OCI-LY7 (cell line): ENCODE measurements at regions not wholly inside any gene's neighbourhood (a gene's known extent, or its start where the extent isn't known, plus 50 kb on each side); places are given as distances from the start of the nearest gene placed in this dataset.

ENCODE experiments used
- EZH2phosphoT487 ChIP-seq: fragments of 200-600 bp; sonication (generic); IDR thresholded peaks from 2 replicates; pipeline ENCODE4 v1.6.1; 2018; ENCODE audit warnings: low read depth, borderline replicate concordance, mild to moderate bottlenecking, mixed run types, antibody characterized with exemption, low read length, moderate library complexity, mixed read lengths
- TF ChIP-seq, protein P1 (sequence below): fragments of 200-600 bp; sonication (generic); conservative IDR thresholded peaks from 2 replicates; pipeline ENCODE4 v1.5.1; 2014; ENCODE audit warnings: mild to moderate bottlenecking, antibody characterized with exemption, low read length, moderate library complexity, mixed read lengths

DNA sequence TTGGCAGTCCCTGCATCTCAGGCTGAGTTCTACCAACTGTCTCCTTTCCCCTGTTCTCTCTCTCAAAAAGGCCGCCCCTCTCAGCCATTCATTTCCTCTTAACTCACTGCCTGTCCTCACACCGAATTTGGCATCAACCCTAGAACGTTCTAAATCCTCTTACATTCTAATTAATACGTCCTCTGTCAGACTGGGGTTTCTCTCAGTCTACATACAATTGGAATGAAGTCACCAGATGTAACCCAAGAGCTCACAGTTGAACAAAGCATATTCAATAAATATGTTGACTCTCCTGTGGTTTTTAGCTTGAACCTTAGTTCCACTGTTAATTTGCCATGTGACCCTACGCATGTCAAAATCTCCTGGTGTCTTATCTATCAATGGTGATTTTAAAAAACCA, 269.6 kb downstream of the CLIC5 start:
- TF ChIP-seq, protein P1, sequence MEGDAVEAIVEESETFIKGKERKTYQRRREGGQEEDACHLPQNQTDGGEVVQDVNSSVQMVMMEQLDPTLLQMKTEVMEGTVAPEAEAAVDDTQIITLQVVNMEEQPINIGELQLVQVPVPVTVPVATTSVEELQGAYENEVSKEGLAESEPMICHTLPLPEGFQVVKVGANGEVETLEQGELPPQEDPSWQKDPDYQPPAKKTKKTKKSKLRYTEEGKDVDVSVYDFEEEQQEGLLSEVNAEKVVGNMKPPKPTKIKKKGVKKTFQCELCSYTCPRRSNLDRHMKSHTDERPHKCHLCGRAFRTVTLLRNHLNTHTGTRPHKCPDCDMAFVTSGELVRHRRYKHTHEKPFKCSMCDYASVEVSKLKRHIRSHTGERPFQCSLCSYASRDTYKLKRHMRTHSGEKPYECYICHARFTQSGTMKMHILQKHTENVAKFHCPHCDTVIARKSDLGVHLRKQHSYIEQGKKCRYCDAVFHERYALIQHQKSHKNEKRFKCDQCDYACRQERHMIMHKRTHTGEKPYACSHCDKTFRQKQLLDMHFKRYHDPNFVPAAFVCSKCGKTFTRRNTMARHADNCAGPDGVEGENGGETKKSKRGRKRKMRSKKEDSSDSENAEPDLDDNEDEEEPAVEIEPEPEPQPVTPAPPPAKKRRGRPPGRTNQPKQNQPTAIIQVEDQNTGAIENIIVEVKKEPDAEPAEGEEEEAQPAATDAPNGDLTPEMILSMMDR, result no peak
- no peak for TF ChIP-seq EZH2phosphoT487
